IPS DF 4.7 (cell line): ENCODE measurements at regions not wholly inside any gene's neighbourhood (a gene's known extent, or its start where the extent isn't known, plus 50 kb on each side); places are given as distances from the start of the nearest gene placed in this dataset.
"Not testable (repeated sequence)": the region's sequence is repeated elsewhere in the genome, so short reads cannot be mapped to it uniquely, and the experiment has no call there.

ENCODE experiments used
- DNase-seq: peaks from one replicate; pipeline ENCODE4 v3.0.0-alpha.2; 2013; ENCODE audit warnings: low spot score; ENCODE audit errors: extremely low read depth

DNA sequence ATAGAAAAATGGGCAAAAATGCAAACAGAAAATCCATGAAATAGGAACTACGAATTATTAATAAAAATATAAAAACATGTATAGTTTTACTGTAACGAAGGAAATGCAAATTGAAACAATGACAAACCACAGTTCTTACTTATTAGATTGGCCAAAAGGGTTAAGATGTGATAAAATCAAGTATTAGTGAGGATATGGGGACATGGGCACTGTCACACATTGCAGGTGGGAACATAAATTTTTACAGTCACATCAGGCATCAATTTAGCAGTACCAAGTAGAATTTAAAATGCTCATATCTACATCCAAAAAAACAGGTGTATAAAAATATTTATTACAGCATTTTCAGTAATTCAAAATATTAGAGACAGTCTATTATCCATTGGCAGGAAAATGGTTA is 353.2 kb upstream of the API5 start:
- no peak for DNase-seq

DNA sequence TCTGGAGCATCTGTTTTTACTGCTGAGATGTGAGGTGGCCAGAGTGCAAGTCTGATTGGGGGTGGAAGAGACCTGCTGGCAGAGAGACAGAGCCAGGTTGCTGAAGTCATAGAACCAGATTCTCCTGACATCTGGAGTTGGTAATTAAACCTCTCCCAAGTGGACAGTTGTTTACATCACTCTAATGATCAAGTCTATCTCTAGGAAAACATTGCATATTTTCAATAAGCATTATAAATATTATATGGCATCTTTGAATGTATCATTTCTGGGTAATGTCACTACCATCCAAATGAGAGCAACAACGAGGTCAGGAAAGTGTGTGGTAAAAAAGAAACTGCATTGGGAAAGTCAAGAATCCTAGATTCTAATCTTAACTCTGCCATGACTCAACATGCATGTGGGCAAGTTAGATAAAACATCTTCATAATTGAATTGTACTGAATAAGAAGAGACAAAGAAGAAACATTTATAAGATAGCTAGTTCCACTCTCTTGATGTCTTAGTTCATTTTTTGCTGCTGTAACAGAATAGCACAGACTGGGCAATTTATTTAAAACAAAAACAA is 351.2 kb upstream of the API5 start:
- no peak for DNase-seq

DNA sequence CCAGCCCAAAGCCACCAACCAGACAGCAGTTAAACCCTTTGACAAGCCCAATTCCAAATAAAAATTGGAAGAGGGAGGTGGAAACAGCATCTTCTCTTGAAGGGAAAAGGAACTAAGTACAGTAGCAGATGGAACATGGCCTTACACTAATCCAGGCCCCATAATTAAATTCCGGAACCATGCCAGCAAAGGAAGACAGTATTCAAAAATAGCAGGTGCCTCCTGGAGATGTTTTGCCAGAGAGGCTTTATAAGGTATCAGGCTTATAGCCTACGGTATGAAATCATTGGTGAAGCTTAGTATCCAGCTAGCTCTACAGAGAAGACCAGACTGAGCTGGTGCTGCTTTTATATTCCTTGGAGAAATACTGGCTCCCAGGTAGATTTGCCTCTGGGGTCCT is 344.1 kb upstream of the API5 start:
- DNase-seq: no peak

DNA sequence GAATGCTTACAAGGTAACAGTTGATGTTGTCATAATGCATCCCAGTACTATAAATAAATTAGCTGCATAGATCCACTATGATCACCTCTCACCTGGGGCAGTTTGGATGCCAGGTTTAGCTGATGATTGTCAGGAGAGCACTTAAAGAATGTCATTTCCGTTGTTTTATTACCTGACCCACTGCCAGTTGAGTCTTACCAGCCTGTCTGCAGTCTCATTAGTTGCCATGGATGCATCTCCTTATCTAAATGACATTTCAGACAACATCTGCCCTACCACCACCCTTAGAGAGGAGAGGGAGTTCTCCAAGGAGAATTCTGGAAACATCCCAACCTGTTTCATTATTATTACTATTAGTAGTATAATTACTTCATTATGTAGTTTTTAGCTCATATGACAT is 339.1 kb upstream of the API5 start:
- DNase-seq: no peak

DNA sequence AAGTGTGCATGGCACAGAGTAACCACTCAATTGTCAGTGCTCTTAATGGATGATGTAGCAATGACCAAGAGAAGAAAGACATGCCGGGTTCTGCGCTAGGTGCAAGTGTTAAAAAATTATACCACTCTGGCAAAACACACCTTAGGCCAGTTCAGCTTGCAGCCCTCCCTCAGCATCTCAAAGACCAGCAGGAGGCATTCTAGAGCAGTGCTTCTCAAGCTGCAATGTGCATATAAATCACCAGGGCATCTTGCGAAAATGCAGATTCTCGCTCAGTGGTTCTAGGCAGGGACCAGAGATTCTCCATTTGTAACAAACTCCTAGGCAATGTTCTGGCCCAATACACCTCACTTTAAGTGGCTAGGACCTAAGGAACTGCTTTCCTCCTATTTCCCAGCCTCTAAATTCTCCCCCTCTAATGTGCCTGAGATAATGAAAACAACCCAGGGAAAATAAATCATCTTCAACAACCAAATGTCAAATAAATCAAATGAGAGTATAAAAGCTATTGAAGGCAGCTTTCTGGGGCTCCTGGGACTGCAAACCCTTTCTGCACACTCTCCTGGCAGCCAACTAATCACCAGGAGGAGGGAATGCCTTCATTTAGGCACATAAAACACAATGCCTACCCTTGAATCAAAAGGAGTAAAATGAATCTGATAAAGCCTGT is 337.2 kb upstream of the API5 start:
- peak; percentile 44 for DNase-seq

DNA sequence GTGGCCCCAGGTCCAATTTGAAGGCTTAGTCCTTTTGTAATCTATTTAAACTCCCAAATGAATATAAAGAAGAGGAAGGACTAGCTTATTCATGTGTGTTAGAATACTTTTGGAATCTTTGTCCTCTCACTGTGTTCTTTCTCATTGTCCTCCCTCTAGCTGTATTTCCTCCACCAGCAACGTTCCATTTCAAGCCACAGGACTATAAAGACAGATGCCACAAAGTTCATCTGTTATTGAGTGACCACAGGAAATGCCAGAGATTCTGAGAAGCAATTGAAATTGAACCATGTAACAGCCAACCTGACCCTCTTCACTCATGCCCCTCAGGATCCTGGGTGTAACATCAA is 336.6 kb upstream of the API5 start:
- DNase-seq: no peak

DNA sequence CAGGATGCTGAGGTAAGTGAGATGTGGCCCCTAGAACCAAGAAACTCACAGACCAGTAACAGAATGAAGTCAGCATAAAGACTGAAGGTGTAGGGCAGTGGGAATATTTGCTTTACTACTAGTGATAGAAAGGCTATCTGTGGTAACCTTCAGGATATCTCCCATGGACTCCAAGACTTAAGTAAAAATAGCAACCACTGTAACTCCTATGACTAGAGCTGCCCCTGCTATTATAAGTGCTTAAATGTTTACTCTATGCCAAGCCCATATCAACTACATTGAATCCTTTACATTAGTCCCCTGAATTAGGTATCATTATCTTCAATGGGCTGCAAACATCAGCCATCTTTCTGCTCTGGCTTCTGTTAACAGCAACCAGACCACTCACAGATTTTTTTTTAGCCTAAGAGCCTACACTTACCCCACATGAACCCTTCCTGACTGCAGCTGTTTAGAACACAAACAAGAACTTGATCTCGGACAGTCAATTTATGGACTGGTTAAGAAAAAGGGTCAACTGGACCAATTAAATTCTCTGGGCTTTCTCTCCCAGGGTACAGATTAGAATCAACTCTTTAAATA is 335.1 kb upstream of the API5 start:
- no peak for DNase-seq

DNA sequence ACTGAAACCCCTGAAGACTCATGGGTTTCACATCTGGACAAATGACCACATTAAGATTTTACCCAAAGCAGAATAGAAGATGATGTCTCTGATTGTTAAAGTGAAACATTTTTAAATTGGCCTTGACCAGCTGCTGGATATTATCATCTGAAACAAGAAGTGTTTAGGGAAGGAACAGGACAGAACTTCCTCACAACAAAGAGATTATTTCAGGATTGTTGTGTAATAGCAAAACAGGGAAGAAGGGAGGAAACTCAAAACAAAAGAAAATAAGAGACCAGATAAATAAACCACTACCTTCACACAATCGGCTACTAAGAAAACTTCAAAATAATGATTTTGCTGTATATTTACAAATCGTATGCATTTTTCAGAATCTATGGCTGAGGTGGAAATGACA is 319.2 kb upstream of the API5 start:
- DNase-seq: no peak

DNA sequence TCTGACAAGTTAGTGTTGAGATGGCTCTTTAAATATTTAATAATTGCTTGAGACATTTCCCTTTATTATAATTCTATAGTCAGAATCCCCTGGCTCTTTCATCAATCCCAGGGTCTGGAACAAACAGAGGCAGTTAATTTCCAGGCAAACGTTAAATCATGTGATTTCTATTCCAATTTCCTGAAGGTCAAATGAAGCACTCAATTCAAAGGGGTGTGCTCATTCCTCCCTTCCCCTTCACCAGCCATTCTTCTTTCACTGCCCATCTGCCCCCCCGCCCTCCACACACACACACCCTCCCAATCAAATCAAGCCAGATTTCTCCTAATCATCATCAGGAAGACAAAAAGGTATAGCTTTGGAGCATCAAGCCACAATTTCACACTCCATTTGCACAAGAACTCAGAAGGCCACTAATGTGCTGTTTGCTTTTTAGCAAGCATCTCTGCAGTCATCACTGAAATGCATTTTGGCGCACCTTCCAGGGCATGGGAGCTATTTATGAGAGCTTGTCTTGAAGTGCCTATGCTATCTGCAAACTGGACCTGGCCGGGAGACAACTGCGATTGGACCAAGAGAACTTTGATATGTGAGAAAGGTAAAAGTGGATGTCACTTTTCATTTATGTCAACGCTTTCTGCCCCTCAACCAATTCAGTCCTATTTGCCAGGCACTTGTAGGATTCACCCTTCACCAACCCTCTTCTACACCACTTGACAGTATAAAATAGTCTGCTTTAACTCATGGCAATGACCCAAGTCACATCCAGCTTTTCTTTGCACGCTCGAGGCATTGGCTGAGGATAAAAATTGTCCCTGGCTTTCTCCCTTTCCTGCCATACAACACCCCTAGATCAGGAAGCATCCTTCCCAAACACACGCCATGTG is 315.1 kb upstream of the API5 start:
- no peak for DNase-seq

DNA sequence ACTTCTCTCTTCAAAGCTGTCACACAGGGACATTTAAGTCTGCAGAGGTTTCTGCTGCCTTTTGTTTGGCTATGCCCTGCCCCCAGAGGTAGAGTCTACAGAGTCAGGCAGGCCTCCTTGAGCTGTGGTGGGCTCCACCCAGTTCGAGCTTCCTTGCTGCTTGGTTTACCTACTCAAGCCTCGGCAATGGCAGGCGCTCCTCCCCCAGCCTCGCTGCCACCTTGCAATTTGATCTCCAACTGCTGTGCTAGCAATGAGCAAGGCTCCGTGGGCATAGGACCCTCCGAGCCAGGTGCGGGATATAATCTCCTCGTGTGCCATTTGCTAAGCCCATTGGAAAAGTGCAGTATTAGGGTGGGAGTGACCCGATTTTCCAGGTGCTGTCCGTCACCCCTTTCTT is 306.9 kb upstream of the API5 start:
- DNase-seq: not testable (repeated sequence)

DNA sequence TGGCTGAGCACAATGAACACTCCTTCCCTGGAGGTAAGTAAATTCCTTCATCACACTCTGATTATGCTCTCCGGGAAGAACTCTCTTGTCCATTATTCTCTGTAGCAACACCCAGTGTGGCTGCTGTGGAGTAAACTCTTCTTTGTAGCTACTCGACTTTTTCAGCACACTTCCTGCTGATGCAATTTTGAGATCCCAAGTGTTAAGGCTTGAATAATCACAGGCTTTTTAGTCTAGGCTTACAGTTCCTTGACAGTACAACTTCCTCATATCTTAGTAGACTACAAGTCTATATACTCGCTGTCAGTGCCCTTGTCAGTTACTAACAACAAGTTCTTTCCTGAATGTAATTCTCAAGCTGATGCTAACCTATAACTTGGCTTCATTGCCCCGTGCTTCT is 301.8 kb upstream of the API5 start:
- no peak for DNase-seq

DNA sequence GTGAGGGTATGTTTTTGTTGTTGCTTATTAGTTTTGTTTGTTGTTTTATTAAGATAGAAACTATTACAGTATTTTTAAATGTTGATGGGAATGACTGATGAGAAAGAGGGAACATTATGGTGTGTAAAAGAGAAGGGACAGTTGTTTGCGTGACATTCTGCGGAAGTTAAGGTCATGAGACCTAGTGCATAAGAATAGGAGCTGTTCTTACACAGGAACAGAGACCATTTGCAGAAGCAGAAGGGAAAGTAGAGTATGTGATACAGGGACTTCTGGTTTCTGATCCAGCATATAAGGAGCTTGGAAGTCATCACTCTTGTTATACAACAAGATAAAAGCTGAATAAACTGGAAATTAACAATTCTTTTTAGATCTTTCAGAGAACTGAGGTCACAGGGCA is 299.2 kb upstream of the API5 start:
- DNase-seq: no peak

DNA sequence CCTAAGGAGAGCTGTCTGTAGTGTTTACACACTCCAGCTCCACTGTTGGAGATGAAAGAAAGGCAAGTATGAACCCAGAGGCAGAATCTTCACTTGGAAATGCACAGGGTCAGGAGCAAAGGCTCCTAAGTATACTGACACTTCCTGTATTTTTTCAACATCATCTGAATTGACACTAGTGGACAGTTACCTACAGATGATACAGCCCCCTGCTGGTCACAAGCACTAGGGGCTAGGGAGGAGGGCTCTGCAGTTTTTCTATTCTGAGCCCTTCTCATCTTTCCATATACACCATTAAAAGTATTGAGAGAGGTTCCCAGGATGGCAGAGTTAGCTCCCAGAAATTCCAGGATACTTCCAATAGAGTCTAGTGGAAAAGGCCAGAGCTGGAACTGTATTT is 290.3 kb upstream of the API5 start:
- DNase-seq: no peak

DNA sequence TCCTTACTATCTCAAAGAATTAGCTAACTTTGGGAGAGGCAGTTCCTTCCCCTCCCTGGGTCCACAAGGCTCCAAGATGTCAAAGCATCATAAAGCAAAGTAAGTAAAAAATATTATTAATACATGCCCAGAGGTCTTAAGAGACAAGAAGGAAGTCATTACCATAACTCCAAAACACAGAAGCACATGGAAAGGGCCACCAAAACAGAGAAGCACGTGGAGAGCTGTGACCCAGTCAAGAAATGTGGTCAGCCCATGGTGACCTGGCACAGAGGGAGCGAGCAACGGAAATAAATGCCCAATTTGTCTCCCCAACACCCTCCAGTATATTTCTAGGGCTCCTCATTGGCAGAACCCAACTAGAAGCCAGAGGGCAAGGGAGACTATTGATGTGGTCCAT is 277.5 kb upstream of the API5 start:
- no peak for DNase-seq

DNA sequence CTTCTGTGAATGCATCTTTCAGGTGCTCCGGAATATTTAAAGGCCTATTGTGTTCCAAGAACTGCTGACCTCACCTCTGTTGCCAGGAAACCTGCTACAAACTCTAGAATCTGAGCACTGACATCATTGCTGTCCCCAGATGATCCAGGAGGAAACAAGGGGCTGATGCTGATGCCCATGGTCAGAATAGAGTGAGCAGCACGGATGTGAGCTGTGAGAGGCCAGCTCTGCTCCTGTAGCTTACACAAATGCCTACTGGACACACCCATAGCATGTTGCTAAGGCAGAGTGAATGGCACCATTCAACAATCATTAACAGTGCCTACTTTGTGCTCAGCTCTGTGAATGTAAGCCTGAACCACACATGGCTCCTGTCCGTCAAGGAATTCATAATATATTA is 276.7 kb upstream of the API5 start:
- no peak for DNase-seq

DNA sequence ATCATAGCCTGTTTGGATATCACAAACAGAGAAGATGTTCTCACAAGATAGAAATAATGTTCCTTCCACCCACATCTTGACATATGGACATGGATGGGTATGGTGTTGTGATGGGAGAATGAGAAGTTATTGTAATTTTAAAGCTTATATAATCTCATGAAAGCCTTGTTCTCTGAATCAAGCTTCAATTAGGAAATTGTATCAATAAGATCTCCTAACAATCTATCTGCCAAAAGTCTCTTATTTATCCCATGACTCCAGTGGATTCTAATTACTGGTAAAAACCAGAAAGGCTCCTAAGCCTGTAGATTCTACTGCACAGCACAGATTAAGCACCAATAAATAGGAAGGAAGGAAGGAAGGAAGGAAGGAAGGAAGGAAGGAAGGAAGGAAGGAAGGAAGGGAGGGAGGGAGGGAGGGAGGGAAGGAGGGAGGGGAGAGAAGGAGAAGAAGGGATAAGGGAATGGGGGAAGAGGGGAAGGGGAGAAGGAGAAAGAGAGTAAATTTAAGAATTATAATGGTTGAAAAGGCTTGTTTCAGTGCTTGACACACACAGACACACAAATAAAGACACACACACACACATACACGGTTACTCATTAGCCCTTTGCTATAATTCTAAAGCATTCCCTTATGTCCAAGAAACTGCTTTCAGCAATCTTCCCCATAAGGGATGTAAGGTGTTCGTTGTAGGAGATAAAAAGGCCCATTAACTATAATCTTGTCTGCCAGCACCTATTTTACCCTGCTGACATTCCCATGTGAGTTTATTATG is 258.0 kb upstream of the API5 start:
- DNase-seq: no peak

DNA sequence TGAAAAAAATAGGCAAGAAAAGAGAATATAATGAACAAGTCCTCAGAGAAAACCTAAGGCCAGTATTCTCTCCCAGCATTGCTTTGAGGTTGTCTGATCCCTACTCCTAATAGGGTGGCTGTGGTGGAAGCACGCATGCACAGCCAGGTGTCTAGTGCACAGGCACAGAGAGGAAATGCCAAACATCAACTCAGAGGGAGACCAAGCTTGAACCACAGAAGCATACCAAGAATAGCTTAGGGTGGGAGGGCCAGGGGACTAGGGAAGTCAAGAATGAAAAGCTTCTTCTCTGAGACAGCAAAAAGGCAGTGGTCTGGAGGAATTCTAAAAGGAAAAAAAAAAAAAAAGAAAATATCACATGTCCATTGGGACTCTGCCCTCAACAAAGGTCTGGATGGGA is 244.1 kb upstream of the API5 start:
- DNase-seq: no peak

DNA sequence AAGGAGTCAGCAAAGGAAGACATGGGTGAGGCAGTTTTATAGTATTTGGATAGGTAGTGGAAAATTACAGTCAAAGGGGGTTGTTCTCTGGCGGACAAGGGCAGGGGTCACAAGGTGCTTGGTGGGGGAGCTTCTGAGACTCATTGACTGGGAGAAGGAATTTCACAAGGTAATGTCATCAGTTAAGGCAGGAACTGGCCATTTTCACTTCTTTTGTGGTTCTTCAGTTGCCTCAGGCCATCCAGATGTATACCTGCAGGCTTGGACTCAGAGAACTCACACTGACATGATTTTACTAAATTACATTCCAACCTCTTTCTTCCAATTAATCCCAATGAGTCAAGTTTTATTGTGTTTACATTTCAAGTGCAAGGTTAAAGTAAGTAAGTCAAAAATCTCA is 240.5 kb upstream of the API5 start:
- no peak for DNase-seq

DNA sequence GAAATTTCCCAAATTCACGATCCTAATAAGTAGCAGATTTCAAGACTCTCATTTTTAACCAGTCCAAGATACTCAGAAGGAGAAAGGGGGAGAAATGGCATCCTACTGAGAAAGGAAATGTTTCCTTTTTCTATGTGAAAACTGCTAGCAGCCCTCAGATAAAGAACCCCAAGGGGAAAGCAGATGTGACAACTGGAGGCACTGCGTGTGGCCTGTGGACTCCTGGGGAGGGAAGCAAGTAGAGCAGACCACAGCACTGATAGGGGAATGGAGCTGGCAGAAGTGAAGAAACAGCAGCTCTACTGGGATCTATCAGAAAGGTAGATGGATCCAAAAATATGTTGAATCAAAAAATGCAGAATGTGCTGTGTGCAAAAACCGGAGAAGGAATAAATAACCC is 239.7 kb upstream of the API5 start:
- peak; percentile 30 for DNase-seq

DNA sequence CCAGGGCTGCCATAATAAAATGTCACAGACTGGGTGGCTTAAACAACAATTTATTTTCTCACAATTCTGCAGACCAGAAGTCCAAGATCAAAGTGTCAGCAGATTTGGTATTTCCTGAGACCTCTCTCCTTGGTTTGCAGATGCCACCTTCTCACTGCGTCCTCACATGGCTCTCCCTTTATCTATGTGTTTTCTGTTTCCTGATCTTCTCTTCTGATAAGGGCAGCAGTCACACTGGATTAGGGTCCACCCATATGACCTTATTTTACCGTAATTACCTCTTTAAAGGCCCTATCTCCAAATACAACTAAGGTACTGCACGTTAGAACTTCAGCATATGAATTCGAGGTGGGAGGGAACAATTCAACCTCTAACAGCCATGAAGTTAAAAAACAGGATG is 238.9 kb upstream of the API5 start:
- DNase-seq: no peak

DNA sequence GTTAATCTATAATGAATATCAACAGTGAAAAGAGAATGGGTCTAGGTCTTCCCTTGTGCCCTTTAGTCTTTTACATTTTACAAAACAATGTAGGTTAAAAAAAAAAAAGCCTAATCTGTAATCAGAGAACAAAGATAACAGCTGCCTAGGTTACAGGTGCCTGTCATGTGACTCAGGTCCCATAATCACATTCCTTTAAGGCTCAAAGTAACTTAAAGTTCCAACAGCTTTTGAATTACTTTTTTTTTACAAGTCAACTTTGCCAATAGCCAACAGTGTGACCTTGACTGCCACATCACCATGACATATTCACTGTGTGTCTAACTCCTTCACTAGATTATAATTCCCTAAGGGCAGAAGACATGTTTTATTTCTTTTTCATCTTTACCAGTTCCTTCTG is 237.0 kb upstream of the API5 start:
- no peak for DNase-seq

DNA sequence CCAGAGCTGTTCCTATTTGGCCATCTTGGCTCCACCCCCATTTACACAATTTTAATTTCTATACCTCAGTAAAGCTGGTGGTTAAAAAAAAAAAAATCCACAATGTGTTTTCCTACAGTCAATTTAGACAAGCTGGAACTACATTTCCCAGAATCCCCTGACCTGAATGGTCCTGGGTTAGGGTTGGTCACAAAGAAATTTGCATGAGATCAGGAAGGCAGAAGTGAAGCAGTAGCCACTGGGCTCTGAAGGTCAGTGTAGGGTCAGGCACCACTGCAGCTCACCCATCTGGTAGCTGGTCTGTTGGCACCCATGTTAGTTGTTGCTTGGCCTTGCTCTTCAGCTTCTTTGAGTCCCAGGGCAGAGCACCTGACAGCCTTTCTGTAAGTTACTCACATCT is 210.7 kb upstream of the API5 start:
- DNase-seq: no peak
